ENCODE measurements at regions not wholly inside any gene's neighbourhood (a gene's known extent, or its start where the extent isn't known, plus 50 kb on each side); places are given as distances from the start of the nearest gene placed in this dataset.
A peak's percentile ranks its signal among the peaks of the same experiment; 100 is the strongest.

- no peaks in the 10 kb centered on the region for H3K27me3 ChIP-seq (ENCODE audit: control insufficient read depth, insufficient read depth)
- 61% methylated on average over 1 of the region's 1 CpG for WGBS
- no peak overlapping the region for H3K4me3 ChIP-seq (ENCODE audit: low read length)
- no peaks in the 10 kb centered on the region for H3K9me3 ChIP-seq (ENCODE audit: control insufficient read depth, low read length)
- no peaks in the 10 kb centered on the region for H3K4me1 ChIP-seq (ENCODE audit: control insufficient read depth, insufficient read depth, low read length)
- no peak overlapping the region for H3K27ac ChIP-seq (ENCODE audit: low read length)
- intact Hi-C loops (cut with DNase I): no loop called here
- DNase-seq (no peak), ATAC-seq (no peak)
These were observed 163.0 kb downstream of the SCG2 start for GRCh38 chr2:223439184-223439583.

- DNase-seq: no peak
- ATAC-seq: no peak
- H3K4me3 ChIP-seq (ENCODE audit: low read length): no peak overlapping the region
- no peaks in the 10 kb centered on the region for H3K27me3 ChIP-seq (ENCODE audit: control insufficient read depth, insufficient read depth)
- no peak overlapping the region for H3K27ac ChIP-seq (ENCODE audit: low read length)
- no peaks in the 10 kb centered on the region for H3K9me3 ChIP-seq (ENCODE audit: control insufficient read depth, low read length)
- intact Hi-C loops (cut with DNase I): no loop called here
- no peaks in the 10 kb centered on the region for H3K4me1 ChIP-seq (ENCODE audit: control insufficient read depth, insufficient read depth, low read length)
- WGBS: 92% methylated on average over 1 of the region's 1 CpG
These were observed 162.4 kb downstream of the SCG2 start for GRCh38 chr2:223439786-223440185.

DNA sequence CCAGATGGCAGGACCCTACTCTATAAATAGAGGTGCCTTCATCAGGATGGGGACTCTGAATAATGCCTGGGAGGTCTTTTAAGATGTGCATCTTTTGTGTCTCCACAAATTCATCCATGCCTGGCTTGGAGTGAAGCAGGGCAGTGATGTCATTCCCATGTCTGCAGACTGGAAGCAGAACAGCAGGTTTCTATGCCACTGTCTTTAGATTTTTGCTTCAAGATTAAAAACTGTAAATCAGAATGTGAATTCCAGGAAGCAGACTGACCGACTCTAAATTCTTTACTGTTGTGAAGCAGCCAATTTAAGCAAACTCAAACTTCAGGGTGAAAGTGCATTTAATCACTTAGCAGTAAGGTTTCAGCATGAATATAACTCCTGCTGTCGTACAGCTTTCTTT, 159.3 kb downstream of the SCG2 start:
- no peaks in the 10 kb centered on the region for H3K27me3 ChIP-seq (ENCODE audit: control insufficient read depth, insufficient read depth)
- DNase-seq: no peak
- WGBS: 36% methylated on average over 2 of the region's 2 CpGs
- no peak overlapping the region for H3K27ac ChIP-seq (ENCODE audit: low read length)
- no peak for ATAC-seq
- no peaks in the 10 kb centered on the region for H3K9me3 ChIP-seq (ENCODE audit: control insufficient read depth, low read length)
- intact Hi-C loops (cut with DNase I): no loop called here
- no peaks in the 10 kb centered on the region for H3K4me1 ChIP-seq (ENCODE audit: control insufficient read depth, insufficient read depth, low read length)
- no peak overlapping the region for H3K4me3 ChIP-seq (ENCODE audit: low read length)

DNA sequence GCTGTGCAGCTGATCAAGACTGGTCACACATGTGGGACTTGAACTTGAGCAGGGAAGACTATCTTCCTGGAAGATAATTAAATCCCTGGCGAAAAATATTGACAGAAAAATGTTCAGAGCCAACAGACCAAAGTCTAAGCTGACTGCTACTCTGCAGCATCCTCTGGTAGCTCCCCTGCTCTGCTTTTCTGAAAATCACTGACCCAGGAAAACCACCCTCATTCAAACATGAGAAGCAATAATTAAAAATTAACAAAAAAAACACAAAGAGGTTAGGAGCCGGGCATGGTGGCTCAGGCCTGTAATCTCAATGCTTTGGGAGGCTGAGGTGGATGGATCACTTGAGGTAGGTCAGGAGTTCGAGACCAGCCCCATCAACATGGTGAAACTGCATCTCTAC, 151.9 kb downstream of the SCG2 start:
- ATAC-seq: no peak
- Histone ChIP-seq H3K27me3 (ENCODE audit: control insufficient read depth, insufficient read depth) (no peaks in the 10 kb centered on the region), H3K9me3 (ENCODE audit: control insufficient read depth, low read length) (no peaks in the 10 kb centered on the region), H3K4me3 (ENCODE audit: low read length) (no peak overlapping the region), H3K27ac (ENCODE audit: low read length) (no peak overlapping the region), H3K4me1 (ENCODE audit: control insufficient read depth, insufficient read depth, low read length) (no peaks in the 10 kb centered on the region)
- intact Hi-C loops (cut with DNase I): no loop called here
- DNase-seq: no peak
- WGBS: 82% methylated on average over 3 of the region's 3 CpGs

DNA sequence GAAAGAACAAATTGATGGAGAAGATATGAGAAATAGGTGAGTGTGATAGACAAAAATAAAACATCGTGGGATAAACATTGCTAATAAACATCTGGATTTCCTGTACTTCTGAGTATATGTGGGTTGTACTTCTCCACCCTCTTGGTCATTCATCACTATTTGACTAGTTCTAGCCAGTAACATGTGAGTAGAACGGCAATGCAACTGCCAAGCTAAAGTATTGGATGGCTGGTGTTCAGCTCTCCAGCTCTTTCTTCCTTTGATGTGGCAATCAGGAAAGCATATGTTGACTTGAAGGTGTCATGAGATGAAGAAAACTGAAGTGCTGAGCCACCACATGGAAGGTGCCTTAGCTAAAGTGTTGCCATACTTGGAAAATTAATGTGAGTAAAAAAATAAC, 144.9 kb downstream of the SCG2 start:
- ATAC-seq (no peak), DNase-seq (no peak)
- 75% methylated on average over 2 of the region's 2 CpGs for WGBS
- Histone ChIP-seq H3K27me3 (ENCODE audit: control insufficient read depth, insufficient read depth) (no peaks in the 10 kb centered on the region), H3K4me3 (ENCODE audit: low read length) (no peak overlapping the region), H3K4me1 (ENCODE audit: control insufficient read depth, insufficient read depth, low read length) (no peaks in the 10 kb centered on the region), H3K27ac (ENCODE audit: low read length) (no peak overlapping the region), H3K9me3 (ENCODE audit: control insufficient read depth, low read length) (no peaks in the 10 kb centered on the region)
- intact Hi-C loops (cut with DNase I): no loop called here

- DNase-seq (no peak), ATAC-seq (no peak)
- no peaks in the 10 kb centered on the region for H3K27me3 ChIP-seq (ENCODE audit: control insufficient read depth, insufficient read depth)
- H3K27ac ChIP-seq (ENCODE audit: low read length): no peak overlapping the region
- H3K4me3 ChIP-seq (ENCODE audit: low read length): no peak overlapping the region
- intact Hi-C loops (cut with DNase I): no loop called here
- H3K4me1 ChIP-seq (ENCODE audit: control insufficient read depth, insufficient read depth, low read length): no peaks in the 10 kb centered on the region
- 44% methylated on average over 4 of the region's 4 CpGs for WGBS
- no peaks in the 10 kb centered on the region for H3K9me3 ChIP-seq (ENCODE audit: control insufficient read depth, low read length)
These were observed 142.7 kb downstream of the SCG2 start for GRCh38 chr2:223459328-223459939.

GRCh38 chr2:223460209-223460608, 142.0 kb downstream of the SCG2 start:
- intact Hi-C loops (cut with DNase I): loop anchor here in 1 of 4 donors (10.0 kb wide), 1 partner anchor 75 kb away; no protein-coding TSS in a partner anchor
- Histone ChIP-seq H3K9me3 (ENCODE audit: control insufficient read depth, low read length) (no peaks in the 10 kb centered on the region), H3K4me3 (ENCODE audit: low read length) (no peak overlapping the region), H3K27me3 (ENCODE audit: control insufficient read depth, insufficient read depth) (no peaks in the 10 kb centered on the region), H3K4me1 (ENCODE audit: control insufficient read depth, insufficient read depth, low read length) (no peaks in the 10 kb centered on the region), H3K27ac (ENCODE audit: low read length) (no peak overlapping the region)
- no peak for ATAC-seq
- 75% methylated on average over 1 of the region's 1 CpG for WGBS
- no peak for DNase-seq

GRCh38 chr2:223460774-223461211, 141.4 kb downstream of the SCG2 start:
- no peak for DNase-seq
- Histone ChIP-seq H3K4me3 (ENCODE audit: low read length) (no peak overlapping the region), H3K27ac (ENCODE audit: low read length) (no peak overlapping the region), H3K27me3 (ENCODE audit: control insufficient read depth, insufficient read depth) (no peaks in the 10 kb centered on the region), H3K9me3 (ENCODE audit: control insufficient read depth, low read length) (no peaks in the 10 kb centered on the region), H3K4me1 (ENCODE audit: control insufficient read depth, insufficient read depth, low read length) (no peaks in the 10 kb centered on the region)
- no peak for ATAC-seq
- intact Hi-C loops (cut with DNase I): loop anchor here in 1 of 4 donors (10.0 kb wide), 1 partner anchor 74 kb away; no protein-coding TSS in a partner anchor

- Histone ChIP-seq H3K27ac (ENCODE audit: low read length) (no peak overlapping the region), H3K4me1 (ENCODE audit: control insufficient read depth, insufficient read depth, low read length) (no peaks in the 10 kb centered on the region), H3K9me3 (ENCODE audit: control insufficient read depth, low read length) (no peaks in the 10 kb centered on the region), H3K4me3 (ENCODE audit: low read length) (no peak overlapping the region), H3K27me3 (ENCODE audit: control insufficient read depth, insufficient read depth) (no peaks in the 10 kb centered on the region)
- intact Hi-C loops (cut with DNase I): loop anchor here in 1 of 4 donors (10.0 kb wide), 1 partner anchor 71 kb away; no protein-coding TSS in a partner anchor
- DNase-seq: no peak
- ATAC-seq: no peak
- WGBS: 89% methylated on average over 2 of the region's 2 CpGs
These were observed 138.1 kb downstream of the SCG2 start for GRCh38 chr2:223464071-223464470.

GRCh38 chr2:223465793-223466192, 136.4 kb downstream of the SCG2 start:
- H3K27ac ChIP-seq (ENCODE audit: low read length): no peak overlapping the region
- peak; percentile 82 to 91 (median 85) for DNase-seq
- ATAC-seq: peak; percentile 89 to 96
- H3K9me3 ChIP-seq (ENCODE audit: control insufficient read depth, low read length): no peaks in the 10 kb centered on the region
- H3K27me3 ChIP-seq (ENCODE audit: control insufficient read depth, insufficient read depth): no peaks in the 10 kb centered on the region
- WGBS: 31% methylated on average over 2 of the region's 2 CpGs
- peaks cover 2% of the 10 kb centered on the region for H3K4me1 ChIP-seq (ENCODE audit: control insufficient read depth, insufficient read depth, low read length)
- no peak overlapping the region for H3K4me3 ChIP-seq (ENCODE audit: low read length)
- intact Hi-C loops (cut with DNase I): loop anchor here in 1 of 4 donors (10.0 kb wide), 1 partner anchor 69 kb away; no protein-coding TSS in a partner anchor

- intact Hi-C loops (cut with DNase I): loop anchor here in 1 of 4 donors (10.0 kb wide), 1 partner anchor 68 kb away; no protein-coding TSS in a partner anchor
- H3K4me1 ChIP-seq (ENCODE audit: control insufficient read depth, insufficient read depth, low read length): peaks cover 2% of the 10 kb centered on the region
These were observed 135.0 kb downstream of the SCG2 start for GRCh38 chr2:223467196-223467595.

More at GRCh38 chr2:223467196-223467595, 135.0 kb downstream of the SCG2 start:
- DNase-seq (no peak), ATAC-seq (no peak)
- Histone ChIP-seq H3K27ac (ENCODE audit: low read length) (no peak overlapping the region), H3K9me3 (ENCODE audit: control insufficient read depth, low read length) (no peaks in the 10 kb centered on the region), H3K4me3 (ENCODE audit: low read length) (no peak overlapping the region), H3K27me3 (ENCODE audit: control insufficient read depth, insufficient read depth) (no peaks in the 10 kb centered on the region)
- 49% methylated on average over 2 of the region's 2 CpGs for WGBS

Data from right cardiac atrium (tissue), 5 donors.